Esophagus (tissue), 2 donors: ENCODE measurements at regions not wholly inside any gene's neighbourhood (a gene's known extent, or its start where the extent isn't known, plus 50 kb on each side); places are given as distances from the start of the nearest gene placed in this dataset.
"Not testable (repeated sequence)": the region's sequence is repeated elsewhere in the genome, so short reads cannot be mapped to it uniquely, and the experiment has no call there.

Experiments
- H3K27ac ChIP-seq, 2 donors: one replicate each; pipeline ENCODE4 v1.5.1; 2013; ENCODE audit warnings: low read depth in 2 of 2, mild to moderate bottlenecking in 2 of 2, inconsistent platforms in 1 of 2, low read length in 1 of 2, moderate library complexity in 1 of 2
- H3K27me3 ChIP-seq, 2 donors: one replicate each; pipeline ENCODE4 v1.6.1; 2013; ENCODE audit warnings: low read length in 2 of 2, control low read depth in 1 of 2, mild to moderate bottlenecking in 1 of 2; ENCODE audit not compliant: insufficient read depth in 2 of 2, control insufficient read depth in 1 of 2
- H3K36me3 ChIP-seq, 2 donors: one replicate each; pipeline ENCODE4 v1.6.1; 2013; ENCODE audit warnings: low read length in 1 of 2; ENCODE audit not compliant: control insufficient read depth in 2 of 2, insufficient read depth in 2 of 2
- H3K4me1 ChIP-seq, 2 donors: one replicate each; pipeline ENCODE4 v1.6.1; 2013; ENCODE audit warnings: low read length in 1 of 2; ENCODE audit not compliant: control insufficient read depth in 2 of 2, insufficient read depth in 2 of 2
- H3K4me3 ChIP-seq, 2 donors: one replicate each; pipeline ENCODE4 v1.5.1; 2013; ENCODE audit warnings: low read length in 2 of 2, mild to moderate bottlenecking in 2 of 2, low read depth in 1 of 2, moderate library complexity in 1 of 2
- H3K9me3 ChIP-seq, 2 donors: one replicate each; pipeline ENCODE4 v1.6.1; 2013; ENCODE audit warnings: mild to moderate bottlenecking in 2 of 2, low read depth in 1 of 2, low read length in 1 of 2, moderate library complexity in 1 of 2; ENCODE audit not compliant: control insufficient read depth in 2 of 2, insufficient read depth in 1 of 2
- WGBS, 2 donors: extraction: QIAGEN DNeasy Blood & Tissue Kit; methylation state at CpG; one replicate each; pipeline ENCODE4 v1.1.7; 2013; 5-methylcytosine and 5-hydroxymethylcytosine counted together
- donor health status: healthy with polysubstance abuse.
- donor health status: Bipolar disorder and iron deficiency.

- H3K9me3 ChIP-seq, H3K27me3 ChIP-seq, H3K4me1 ChIP-seq, H3K36me3 ChIP-seq, H3K27ac ChIP-seq, H3K4me3 ChIP-seq: not testable (repeated sequence)
- 91 to 95% methylated on average over 3 of the region's 3 CpGs for WGBS, 2 donors
These were observed 79.7 kb upstream of the RASGRP1 start for GRCh38 chr15:38644353-38644752.

- H3K36me3 ChIP-seq, result no peaks in the 10 kb centered on the region
These were observed 82.1 kb upstream of the RASGRP1 start for GRCh38 chr15:38646716-38647115.

GRCh38 chr15:38647683-38648082, 83.1 kb upstream of the RASGRP1 start:
- H3K4me3 ChIP-seq, result no peak overlapping the region
- H3K27ac ChIP-seq, result peak overlapping the region in 1 of 2 donors; percentile 19
- H3K4me1 ChIP-seq, result no peaks in the 10 kb centered on the region

More at GRCh38 chr15:38646716-38647115, 82.1 kb upstream of the RASGRP1 start:
- no peaks in the 10 kb centered on the region for H3K27me3 ChIP-seq
- WGBS, 2 donors, result 68 to 69% methylated on average over 3 of the region's 3 CpGs
- no peak overlapping the region for H3K4me3 ChIP-seq
- no peaks in the 10 kb centered on the region for H3K4me1 ChIP-seq
- H3K27ac ChIP-seq, result no peak overlapping the region
- no peaks in the 10 kb centered on the region for H3K9me3 ChIP-seq

GRCh38 chr15:38648121-38648843, 83.7 kb upstream of the RASGRP1 start:
- H3K36me3 ChIP-seq, result no peaks in the 10 kb centered on the region
- H3K9me3 ChIP-seq, result no peaks in the 10 kb centered on the region
- no peaks in the 10 kb centered on the region for H3K27me3 ChIP-seq
- no peaks in the 10 kb centered on the region for H3K4me1 ChIP-seq
- no peak overlapping the region for H3K4me3 ChIP-seq
- whole genome bisulfite sequencing, 2 donors, result 53 to 64% methylated on average over 10 of the region's 10 CpGs
- H3K27ac ChIP-seq, result peak overlapping the region; percentile 48 to 60

More at GRCh38 chr15:38647683-38648082, 83.1 kb upstream of the RASGRP1 start:
- Histone ChIP-seq H3K27me3 (no peaks in the 10 kb centered on the region), H3K36me3 (no peaks in the 10 kb centered on the region), H3K9me3 (no peaks in the 10 kb centered on the region)

- no peaks in the 10 kb centered on the region for H3K36me3 ChIP-seq
- H3K4me3 ChIP-seq, result no peak overlapping the region
- H3K27me3 ChIP-seq, result no peaks in the 10 kb centered on the region
- no peaks in the 10 kb centered on the region for H3K4me1 ChIP-seq
- H3K27ac ChIP-seq, result peak overlapping the region; percentile 16 to 54
- H3K9me3 ChIP-seq, result no peaks in the 10 kb centered on the region
These were observed 85.8 kb upstream of the RASGRP1 start for GRCh38 chr15:38650384-38650783.

GRCh38 chr15:38650936-38651327, 86.3 kb upstream of the RASGRP1 start:
- WGBS, 2 donors, result 50 to 56% methylated on average over 1 of the region's 1 CpG
- H3K27ac ChIP-seq, result peak overlapping the region; percentile 81 to 91
- no peak overlapping the region for H3K4me3 ChIP-seq
- H3K9me3 ChIP-seq, result no peaks in the 10 kb centered on the region
- H3K36me3 ChIP-seq, result no peaks in the 10 kb centered on the region
- no peaks in the 10 kb centered on the region for H3K27me3 ChIP-seq
- no peaks in the 10 kb centered on the region for H3K4me1 ChIP-seq

GRCh38 chr15:38651328-38652038, 86.9 kb upstream of the RASGRP1 start:
- no peaks in the 10 kb centered on the region for H3K27me3 ChIP-seq
- H3K9me3 ChIP-seq, result no peaks in the 10 kb centered on the region
- WGBS, 2 donors, result 30 to 38% methylated on average over 11 of the region's 11 CpGs
- no peaks in the 10 kb centered on the region for H3K36me3 ChIP-seq
- no peaks in the 10 kb centered on the region for H3K4me1 ChIP-seq
- H3K4me3 ChIP-seq, result peak overlapping the region in 1 of 2 donors; percentile 24
- H3K27ac ChIP-seq, result peak overlapping the region; percentile 81 to 91

GRCh38 chr15:38652183-38652794, 87.7 kb upstream of the RASGRP1 start:
- Histone ChIP-seq H3K27me3 (no peaks in the 10 kb centered on the region), H3K27ac (no peak overlapping the region), H3K4me1 (no peaks in the 10 kb centered on the region), H3K4me3 (peak overlapping the region in 1 of 2 donors; percentile 4), H3K36me3 (no peaks in the 10 kb centered on the region), H3K9me3 (no peaks in the 10 kb centered on the region)
- 80 to 84% methylated on average over 5 of the region's 5 CpGs for WGBS, 2 donors

- Histone ChIP-seq H3K27me3 (no peaks in the 10 kb centered on the region), H3K36me3 (no peaks in the 10 kb centered on the region), H3K4me3 (no peak overlapping the region), H3K4me1 (no peaks in the 10 kb centered on the region), H3K9me3 (no peaks in the 10 kb centered on the region), H3K27ac (no peak overlapping the region)
- WGBS, 2 donors, result 62 to 69% methylated on average over 6 of the region's 6 CpGs
These were observed 88.4 kb upstream of the RASGRP1 start for GRCh38 chr15:38652998-38653397.
